ENCODE measurements at regions not wholly inside any gene's neighbourhood (a gene's known extent, or its start where the extent isn't known, plus 50 kb on each side); places are given as distances from the start of the nearest gene placed in this dataset.

GRCh38 chr6:129767776-129768485, 58.0 kb upstream of the ARHGAP18 start:
- Histone ChIP-seq H3K27me3 (ENCODE audit: insufficient read depth, poor library complexity, severe bottlenecking) (peaks cover 37% of the 10 kb centered on the region), H3K27ac (replicated peaks) (no peak overlapping the region), H3K4me3 (replicated peaks; ENCODE audit: insufficient read depth, low read length) (no peak overlapping the region)
- no peak for DNase-seq (ENCODE audit: low read depth in 1 of 2, low spot score in 1 of 2)
- TF ChIP-seq GABPA (IDR thresholded peaks at IDR 0.05; ENCODE audit: low read depth) (no peak), POLR2AphosphoS5 (IDR thresholded peaks at IDR 0.05; ENCODE audit: low read depth) (no peak), CTCF (IDR thresholded peaks at IDR 0.05; ENCODE audit: insufficient read depth, low read length) (no peak), SPI1 (IDR thresholded peaks at IDR 0.05; ENCODE audit: borderline replicate concordance, low read depth) (no peak), REST (IDR thresholded peaks at IDR 0.05; ENCODE audit: insufficient replicate concordance, low read depth) (no peak)

GRCh38 chr6:129766959-129767728, 57.2 kb upstream of the ARHGAP18 start:
- TF ChIP-seq SPI1 (IDR thresholded peaks at IDR 0.05; ENCODE audit: borderline replicate concordance, low read depth) (no peak), REST (IDR thresholded peaks at IDR 0.05; ENCODE audit: insufficient replicate concordance, low read depth) (no peak), CTCF (IDR thresholded peaks at IDR 0.05; ENCODE audit: insufficient read depth, low read length) (no peak), POLR2AphosphoS5 (IDR thresholded peaks at IDR 0.05; ENCODE audit: low read depth) (no peak), GABPA (IDR thresholded peaks at IDR 0.05; ENCODE audit: low read depth) (no peak)
- Histone ChIP-seq H3K27ac (replicated peaks) (no peak overlapping the region), H3K27me3 (ENCODE audit: insufficient read depth, poor library complexity, severe bottlenecking) (peaks cover 41% of the 10 kb centered on the region), H3K4me3 (replicated peaks; ENCODE audit: insufficient read depth, low read length) (peak overlapping the region; percentile 38)
- peak; percentile 19 to 48 for DNase-seq (ENCODE audit: low read depth in 1 of 2, low spot score in 1 of 2)

DNA sequence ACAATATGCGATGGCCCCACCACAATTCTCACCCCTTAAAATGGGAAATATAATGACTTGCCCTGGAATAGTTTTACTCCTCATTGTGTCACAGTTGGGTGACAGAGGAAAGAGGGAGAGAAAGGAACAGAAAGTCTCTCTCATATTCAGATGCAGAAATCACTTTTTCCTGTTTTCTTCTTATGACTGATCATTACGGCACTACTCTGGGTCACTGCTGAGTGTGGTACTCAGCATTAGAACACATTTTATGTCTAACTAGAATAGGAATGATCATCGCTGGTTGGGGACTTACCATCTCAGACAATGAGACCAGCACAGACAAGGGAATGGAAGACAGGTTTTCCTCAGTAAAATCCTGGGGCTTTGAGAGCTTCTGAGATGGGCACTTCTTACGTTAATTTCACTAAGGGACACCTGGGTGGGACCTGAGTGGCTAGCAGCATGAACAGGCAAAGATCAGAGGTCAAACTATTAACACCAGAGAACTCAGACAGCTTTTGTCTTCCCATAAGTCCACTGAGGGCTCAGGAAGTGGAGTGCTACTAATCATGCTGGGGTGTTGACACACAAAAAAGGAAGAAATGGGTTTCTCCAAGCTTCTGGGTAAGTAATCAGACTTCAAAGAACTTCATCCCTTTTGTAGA, 54.9 kb upstream of the ARHGAP18 start:
- no peak for DNase-seq (ENCODE audit: low read depth in 1 of 2, low spot score in 1 of 2)
- H3K4me3 ChIP-seq (replicated peaks; ENCODE audit: insufficient read depth, low read length), result no peak overlapping the region
- no peak overlapping the region for H3K27ac ChIP-seq (replicated peaks)
- TF ChIP-seq SPI1 (IDR thresholded peaks at IDR 0.05; ENCODE audit: borderline replicate concordance, low read depth) (no peak), REST (IDR thresholded peaks at IDR 0.05; ENCODE audit: insufficient replicate concordance, low read depth) (no peak), POLR2AphosphoS5 (IDR thresholded peaks at IDR 0.05; ENCODE audit: low read depth) (no peak), GABPA (IDR thresholded peaks at IDR 0.05; ENCODE audit: low read depth) (no peak), CTCF (IDR thresholded peaks at IDR 0.05; ENCODE audit: insufficient read depth, low read length) (no peak)
- H3K27me3 ChIP-seq (ENCODE audit: insufficient read depth, poor library complexity, severe bottlenecking), result peaks cover 47% of the 10 kb centered on the region
